MG63 (cell line): ENCODE measurements at regions not wholly inside any gene's neighbourhood (a gene's known extent, or its start where the extent isn't known, plus 50 kb on each side); places are given as distances from the start of the nearest gene placed in this dataset.

Experiments used
- DNase-seq: peaks from one replicate; pipeline ENCODE4 v3.0.0-alpha.2; 2020
- H3K27me3 ChIP-seq: fragments of 250-450 bp; sonication (Bioruptor Pico); 2 replicates; pipeline ENCODE4 v1.5.1; 2020; ENCODE audit warnings: mild to moderate bottlenecking, moderate library complexity
- H3K36me3 ChIP-seq: fragments of 250-450 bp; sonication (Bioruptor Pico); 2 replicates; pipeline ENCODE4 v1.5.1; 2020; ENCODE audit warnings: mild to moderate bottlenecking, moderate library complexity
- H3K4me3 ChIP-seq: fragments of 250-450 bp; sonication (Bioruptor Pico); 2 replicates; pipeline ENCODE4 v1.5.1; 2020; ENCODE audit warnings: mild to moderate bottlenecking, moderate library complexity
- H3K9me3 ChIP-seq: fragments of 250-450 bp; sonication (Bioruptor Pico); 2 replicates; pipeline ENCODE4 v1.5.1; 2020; ENCODE audit warnings: mild to moderate bottlenecking, moderate library complexity

GRCh38 chr11:92625894-92626293 is 343.6 kb upstream of the MTNR1B start:
- no peak for DNase-seq
- Histone ChIP-seq H3K9me3 (no peaks in the 10 kb centered on the region), H3K27me3 (no peaks in the 10 kb centered on the region), H3K36me3 (no peaks in the 10 kb centered on the region), H3K4me3 (no peak overlapping the region)

GRCh38 chr11:92626624-92627023 is 342.8 kb upstream of the MTNR1B start:
- no peak for DNase-seq
- Histone ChIP-seq H3K27me3 (no peaks in the 10 kb centered on the region), H3K4me3 (no peak overlapping the region), H3K36me3 (no peaks in the 10 kb centered on the region), H3K9me3 (no peaks in the 10 kb centered on the region)

GRCh38 chr11:92627615-92628256 is 341.7 kb upstream of the MTNR1B start:
- Histone ChIP-seq H3K9me3 (no peaks in the 10 kb centered on the region), H3K36me3 (no peaks in the 10 kb centered on the region), H3K27me3 (no peaks in the 10 kb centered on the region), H3K4me3 (no peak overlapping the region)
- peak; percentile 31 for DNase-seq

- H3K9me3 ChIP-seq: no peaks in the 10 kb centered on the region
- DNase-seq: no peak
- no peaks in the 10 kb centered on the region for H3K36me3 ChIP-seq
- H3K4me3 ChIP-seq: no peak overlapping the region
- no peaks in the 10 kb centered on the region for H3K27me3 ChIP-seq
Measured at GRCh38 chr11:92628401-92629292, 340.8 kb upstream of the MTNR1B start.

- H3K9me3 ChIP-seq: no peaks in the 10 kb centered on the region
- DNase-seq: no peak
- H3K27me3 ChIP-seq: no peaks in the 10 kb centered on the region
- no peaks in the 10 kb centered on the region for H3K36me3 ChIP-seq
- H3K4me3 ChIP-seq: no peak overlapping the region
Measured at GRCh38 chr11:92632495-92632894, 337.0 kb upstream of the MTNR1B start.

- Histone ChIP-seq H3K36me3 (no peaks in the 10 kb centered on the region), H3K4me3 (no peak overlapping the region)
Measured at GRCh38 chr11:92633820-92634219, 335.6 kb upstream of the MTNR1B start.

GRCh38 chr11:92636543-92637188 is 332.8 kb upstream of the MTNR1B start:
- no peaks in the 10 kb centered on the region for H3K36me3 ChIP-seq
- no peaks in the 10 kb centered on the region for H3K9me3 ChIP-seq
- no peak for DNase-seq
- H3K27me3 ChIP-seq: no peaks in the 10 kb centered on the region
- no peak overlapping the region for H3K4me3 ChIP-seq

More at GRCh38 chr11:92633820-92634219, 335.6 kb upstream of the MTNR1B start:
- Histone ChIP-seq H3K27me3 (no peaks in the 10 kb centered on the region), H3K9me3 (no peaks in the 10 kb centered on the region)
- no peak for DNase-seq

- no peak for DNase-seq
Measured at GRCh38 chr11:92638678-92639077, 330.8 kb upstream of the MTNR1B start.

GRCh38 chr11:92642177-92642931 is 327.1 kb upstream of the MTNR1B start:
- H3K36me3 ChIP-seq: no peaks in the 10 kb centered on the region
- peak; percentile 39 for DNase-seq
- H3K9me3 ChIP-seq: no peaks in the 10 kb centered on the region
- H3K4me3 ChIP-seq: no peak overlapping the region
- no peaks in the 10 kb centered on the region for H3K27me3 ChIP-seq

More at GRCh38 chr11:92638678-92639077, 330.8 kb upstream of the MTNR1B start:
- Histone ChIP-seq H3K4me3 (no peak overlapping the region), H3K9me3 (no peaks in the 10 kb centered on the region), H3K27me3 (no peaks in the 10 kb centered on the region), H3K36me3 (no peaks in the 10 kb centered on the region)

- no peak for DNase-seq
- Histone ChIP-seq H3K9me3 (no peaks in the 10 kb centered on the region), H3K27me3 (no peaks in the 10 kb centered on the region), H3K4me3 (no peak overlapping the region), H3K36me3 (no peaks in the 10 kb centered on the region)
Measured at GRCh38 chr11:92643827-92644226, 325.6 kb upstream of the MTNR1B start.

- Histone ChIP-seq H3K9me3 (no peaks in the 10 kb centered on the region), H3K36me3 (no peaks in the 10 kb centered on the region), H3K27me3 (no peaks in the 10 kb centered on the region), H3K4me3 (no peak overlapping the region)
- no peak for DNase-seq
Measured at GRCh38 chr11:92644595-92645445, 324.6 kb upstream of the MTNR1B start.

GRCh38 chr11:92651159-92651558 is 318.3 kb upstream of the MTNR1B start:
- H3K27me3 ChIP-seq: no peaks in the 10 kb centered on the region
- DNase-seq: no peak
- H3K4me3 ChIP-seq: no peak overlapping the region
- no peaks in the 10 kb centered on the region for H3K9me3 ChIP-seq
- no peaks in the 10 kb centered on the region for H3K36me3 ChIP-seq

GRCh38 chr11:92653454-92653853 is 316.0 kb upstream of the MTNR1B start:
- no peak overlapping the region for H3K4me3 ChIP-seq
- no peak for DNase-seq
- H3K9me3 ChIP-seq: no peaks in the 10 kb centered on the region
- H3K36me3 ChIP-seq: no peaks in the 10 kb centered on the region
- no peaks in the 10 kb centered on the region for H3K27me3 ChIP-seq

GRCh38 chr11:92656783-92657182 is 312.7 kb upstream of the MTNR1B start:
- no peak for DNase-seq
- Histone ChIP-seq H3K9me3 (no peaks in the 10 kb centered on the region), H3K27me3 (no peaks in the 10 kb centered on the region), H3K36me3 (no peaks in the 10 kb centered on the region), H3K4me3 (no peak overlapping the region)

- no peak for DNase-seq
- Histone ChIP-seq H3K4me3 (no peak overlapping the region), H3K27me3 (no peaks in the 10 kb centered on the region), H3K9me3 (no peaks in the 10 kb centered on the region), H3K36me3 (no peaks in the 10 kb centered on the region)
Measured at GRCh38 chr11:92657226-92657625, 312.2 kb upstream of the MTNR1B start.

- no peaks in the 10 kb centered on the region for H3K9me3 ChIP-seq
- H3K27me3 ChIP-seq: no peaks in the 10 kb centered on the region
- no peak overlapping the region for H3K4me3 ChIP-seq
Measured at GRCh38 chr11:92658733-92659132, 310.7 kb upstream of the MTNR1B start.

More at GRCh38 chr11:92658733-92659132, 310.7 kb upstream of the MTNR1B start:
- DNase-seq: no peak
- no peaks in the 10 kb centered on the region for H3K36me3 ChIP-seq
